Liver (tissue), 8 donors: ENCODE measurements at regions not wholly inside any gene's neighbourhood (a gene's known extent, or its start where the extent isn't known, plus 50 kb on each side); places are given as distances from the start of the nearest gene placed in this dataset.

Experiments
- DNase-seq: peaks from one replicate; pipeline ENCODE4 v3.0.0-alpha.2; 2017; ENCODE audit warnings: low spot score
- H3K27ac ChIP-seq, 2 donors: one replicate each; pipeline ENCODE4 v1.7.0; 2013; ENCODE audit warnings: inconsistent platforms in 2 of 2, low read length in 2 of 2, control low read depth in 1 of 2, low read depth in 1 of 2, mild to moderate bottlenecking in 1 of 2
- H3K27me3 ChIP-seq, 4 donors: one replicate each; pipeline versions ENCODE4 v1.6.1 to v1.7.0; 2013; ENCODE audit warnings: low read length in 3 of 4, inconsistent platforms in 1 of 4, mild to moderate bottlenecking in 1 of 4, moderate library complexity in 1 of 4; ENCODE audit not compliant: control insufficient read depth in 4 of 4, insufficient read depth in 4 of 4
- H3K36me3 ChIP-seq, 4 donors: one replicate each; pipeline versions ENCODE4 v1.6.1 to v1.7.0; 2013; ENCODE audit warnings: low read length in 3 of 4, mild to moderate bottlenecking in 3 of 4, low read depth in 1 of 4, moderate library complexity in 1 of 4; ENCODE audit not compliant: control insufficient read depth in 4 of 4, insufficient read depth in 3 of 4
- H3K4me1 ChIP-seq, 4 donors: one replicate each; pipeline versions ENCODE4 v1.6.1 to v1.7.0; 2013; ENCODE audit warnings: low read length in 3 of 4, mild to moderate bottlenecking in 3 of 4, moderate library complexity in 1 of 4; ENCODE audit not compliant: control insufficient read depth in 4 of 4, insufficient read depth in 4 of 4
- H3K4me3 ChIP-seq, 3 donors: one replicate each; pipeline versions ENCODE4 v1.6.1 to v1.7.0; 2013; ENCODE audit warnings: low read length in 3 of 3, control low read depth in 1 of 3, low read depth in 1 of 3, mild to moderate bottlenecking in 1 of 3
- H3K9ac ChIP-seq, 2 donors: one replicate each; pipeline ENCODE4 v1.7.0; 2013; ENCODE audit warnings: low read length in 2 of 2, mild to moderate bottlenecking in 2 of 2, moderate library complexity in 2 of 2, control low read depth in 1 of 2, low read depth in 1 of 2
- H3K9me3 ChIP-seq, 4 donors: one replicate each; pipeline versions ENCODE4 v1.6.1 to v1.7.0; 2013; ENCODE audit warnings: low read length in 3 of 4; ENCODE audit not compliant: control insufficient read depth in 4 of 4
- ATF3 ChIP-seq: IDR thresholded peaks from 2 replicates; pipeline ENCODE4 v1.6.1; 2016; ENCODE audit warnings: antibody characterized with exemption
- CTCF ChIP-seq: fragments of 150-350 bp; IDR thresholded peaks from 2 replicates; pipeline ENCODE4 v1.5.1; 2017; ENCODE audit warnings: improper control_type of control experiment, low read depth, low read length; ENCODE audit not compliant: missing input control
- EGR1 ChIP-seq, 2 donors: IDR thresholded peaks; 2 replicates each; pipeline ENCODE4 v1.6.1; 2016 to 2018; ENCODE audit warnings: antibody characterized with exemption in 2 of 2, low read depth in 2 of 2
- FOXA1 ChIP-seq: IDR thresholded peaks from 2 replicates; pipeline ENCODE4 v1.6.1; 2016; ENCODE audit warnings: antibody characterized with exemption
- FOXA2 ChIP-seq: IDR thresholded peaks from 2 replicates; pipeline ENCODE4 v1.6.1; 2016; ENCODE audit warnings: antibody characterized with exemption
- GABPA ChIP-seq, 2 donors: IDR thresholded peaks in 1 of 2; conservative IDR thresholded peaks in 1 of 2; 2 replicates each; pipeline ENCODE4 v1.6.1; 2016; ENCODE audit warnings: antibody characterized with exemption in 2 of 2, mild to moderate bottlenecking in 1 of 2, moderate library complexity in 1 of 2
- HNF4A ChIP-seq, 2 donors: conservative IDR thresholded peaks; 2 replicates each; pipeline ENCODE4 v1.6.1; 2016; ENCODE audit warnings: antibody characterized with exemption in 2 of 2, mild to moderate bottlenecking in 2 of 2
- HNF4G ChIP-seq: IDR thresholded peaks from 2 replicates; pipeline ENCODE4 v1.6.1; 2016; ENCODE audit warnings: antibody characterized with exemption
- JUND ChIP-seq, 2 donors: IDR thresholded peaks; 2 replicates each; pipeline ENCODE4 v1.6.1; 2016; ENCODE audit warnings: antibody characterized with exemption in 2 of 2
- MAX ChIP-seq: IDR thresholded peaks from 2 replicates; pipeline ENCODE4 v1.6.1; 2016; ENCODE audit warnings: antibody characterized with exemption
- NR2F2 ChIP-seq: IDR thresholded peaks from 2 replicates; pipeline ENCODE4 v1.6.1; 2016; ENCODE audit warnings: antibody characterized with exemption
- RAD21 ChIP-seq, 2 donors: IDR thresholded peaks; 2 replicates each; pipeline ENCODE4 v1.6.1; 2016; ENCODE audit warnings: antibody characterized with exemption in 2 of 2, mild to moderate bottlenecking in 2 of 2
- REST ChIP-seq: IDR thresholded peaks from 2 replicates; pipeline ENCODE4 v1.6.1; 2016; ENCODE audit warnings: antibody characterized with exemption, mild to moderate bottlenecking
- RXRA ChIP-seq, 2 donors: IDR thresholded peaks; 2 replicates each; pipeline ENCODE4 v1.6.1; 2017 to 2018; ENCODE audit warnings: antibody characterized with exemption in 2 of 2, mild to moderate bottlenecking in 1 of 2
- SP1 ChIP-seq: IDR thresholded peaks from 2 replicates; pipeline ENCODE4 v1.6.1; 2018; ENCODE audit warnings: antibody characterized with exemption, mild to moderate bottlenecking
- TAF1 ChIP-seq: conservative IDR thresholded peaks from 2 replicates; pipeline ENCODE4 v1.6.1; 2016; ENCODE audit warnings: antibody characterized with exemption, mild to moderate bottlenecking
- YY1 ChIP-seq: IDR thresholded peaks from 2 replicates; pipeline ENCODE4 v1.6.1; 2016; ENCODE audit warnings: antibody characterized with exemption, mild to moderate bottlenecking
- ZBTB33 ChIP-seq: IDR thresholded peaks from 2 replicates; pipeline ENCODE4 v1.6.1; 2016; ENCODE audit warnings: antibody characterized with exemption
- WGBS: extraction: QIAGEN DNeasy Blood & Tissue Kit; methylation state at CpG from one replicate; pipeline ENCODE4 v1.1.7; 2013; 5-methylcytosine and 5-hydroxymethylcytosine counted together
- donor health status: healthy.
- donor health status: healthy.
- donor health status: healthy.
- donor health status: healthy.
- donor health status: healthy.

GRCh38 chr7:125695626-125696025 is 766.0 kb upstream of the POT1 start:
- no peaks in the 10 kb centered on the region for H3K4me1 ChIP-seq
- no peak overlapping the region for H3K4me3 ChIP-seq
- DNase-seq = no peak
- no peak overlapping the region for H3K27ac ChIP-seq
- peaks cover 0 to 3% (median 2%) of the 10 kb centered on the region in 4 donors for H3K9me3 ChIP-seq
- H3K36me3 ChIP-seq = no peaks in the 10 kb centered on the region
- TF ChIP-seq EGR1 (IDR thresholded peaks at IDR 0.05; ENCODE audit: low read depth in 2 of 2) = no peak
- no peak for TF ChIP-seq REST
- no peak for TF ChIP-seq ATF3
- no peak for TF ChIP-seq GABPA (IDR thresholded peaks at IDR 0.05 in 1 of 2, conservative IDR thresholded peaks at IDR 0.05 in 1 of 2)
- no peak for TF ChIP-seq RXRA (IDR thresholded peaks at IDR 0.05)
- no peak for TF ChIP-seq NR2F2
- no peak for TF ChIP-seq FOXA1
- TF ChIP-seq TAF1 = no peak
- TF ChIP-seq YY1 = no peak
- no peaks in the 10 kb centered on the region for H3K27me3 ChIP-seq
- 76% methylated on average over 1 of the region's 1 CpG for WGBS
- H3K9ac ChIP-seq = no peak overlapping the region

- TF ChIP-seq CTCF = no peak
- no peak for TF ChIP-seq GABPA (IDR thresholded peaks at IDR 0.05 in 1 of 2, conservative IDR thresholded peaks at IDR 0.05 in 1 of 2)
- TF ChIP-seq FOXA1 = no peak
- no peak for TF ChIP-seq FOXA2
- TF ChIP-seq SP1 = no peak
- TF ChIP-seq TAF1 = no peak
- TF ChIP-seq HNF4G = no peak
- no peak for TF ChIP-seq MAX
- no peak for TF ChIP-seq HNF4A (conservative IDR thresholded peaks at IDR 0.05)
- TF ChIP-seq EGR1 (IDR thresholded peaks at IDR 0.05; ENCODE audit: low read depth in 2 of 2) = no peak
- TF ChIP-seq JUND (IDR thresholded peaks at IDR 0.05) = no peak
- TF ChIP-seq RAD21 (IDR thresholded peaks at IDR 0.05) = no peak
- TF ChIP-seq RXRA (IDR thresholded peaks at IDR 0.05) = no peak
- TF ChIP-seq ZBTB33 = no peak
- no peak for TF ChIP-seq YY1
- H3K4me3 ChIP-seq = no peak overlapping the region
- H3K27ac ChIP-seq = no peak overlapping the region
- no peak overlapping the region for H3K9ac ChIP-seq
- H3K4me1 ChIP-seq = no peaks in the 10 kb centered on the region
- H3K27me3 ChIP-seq = no peaks in the 10 kb centered on the region
- no peaks in the 10 kb centered on the region for H3K9me3 ChIP-seq
- H3K36me3 ChIP-seq = no peaks in the 10 kb centered on the region
- DNase-seq = no peak
Measured at GRCh38 chr7:125683156-125683555, 753.5 kb upstream of the POT1 start.
